GM20431 (cell line): ENCODE measurements at regions not wholly inside any gene's neighbourhood (a gene's known extent, or its start where the extent isn't known, plus 50 kb on each side); places are given as distances from the start of the nearest gene placed in this dataset.

Experiments
- in situ Hi-C: fragments of 300-500 bp; cut with MseI, MboI; formaldehyde crosslinking; loops from one replicate; pipeline ENCODE4 v1.15.0; 2020; ENCODE audit warnings: low sequenced_read_pairs; ENCODE audit not compliant: unreplicated experiment

GRCh38 chr20:40196846-40197436 lies 492.1 kb downstream of the MAFB start:
- in situ Hi-C loops: no loop called here

- in situ Hi-C loops: no loop called here
These were observed 493.3 kb downstream of the MAFB start for GRCh38 chr20:40195742-40196141.

GRCh38 chr20:40192529-40192928 lies 496.5 kb downstream of the MAFB start:
- in situ Hi-C loops: no loop called here

- in situ Hi-C loops: no loop called here
These were observed 497.0 kb downstream of the MAFB start for GRCh38 chr20:40192081-40192480.

GRCh38 chr20:40191573-40191972 lies 497.5 kb downstream of the MAFB start:
- in situ Hi-C loops: no loop called here

- in situ Hi-C loops: no loop called here
These were observed 499.4 kb downstream of the MAFB start for GRCh38 chr20:40189621-40190020.

GRCh38 chr20:40188319-40188718 lies 500.7 kb downstream of the MAFB start:
- in situ Hi-C loops: no loop called here

GRCh38 chr20:40186826-40187225 lies 502.2 kb downstream of the MAFB start:
- in situ Hi-C loops: no loop called here

- in situ Hi-C loops: no loop called here
These were observed 507.4 kb downstream of the MAFB start for GRCh38 chr20:40181676-40182075.

GRCh38 chr20:40176098-40176841 lies 512.8 kb downstream of the MAFB start:
- in situ Hi-C loops: no loop called here

GRCh38 chr20:40175296-40175695 lies 513.7 kb downstream of the MAFB start:
- in situ Hi-C loops: no loop called here

- in situ Hi-C loops: loop anchor here (25.0 kb wide), 1 partner anchor 513 kb away; the partner anchor contains the start of gene MAFB
These were observed 515.2 kb downstream of the MAFB start for GRCh38 chr20:40173872-40174271.

GRCh38 chr20:40168981-40169620 lies 519.9 kb downstream of the MAFB start:
- in situ Hi-C loops: loop anchor here (25.0 kb wide), 1 partner anchor 518 kb away; the partner anchor contains the start of gene MAFB

- in situ Hi-C loops: loop anchor here (25.0 kb wide), 1 partner anchor 526 kb away; the partner anchor contains the start of gene MAFB
These were observed 527.6 kb downstream of the MAFB start for GRCh38 chr20:40161391-40161790.

GRCh38 chr20:40160097-40160550 lies 528.9 kb downstream of the MAFB start:
- in situ Hi-C loops: loop anchor here (25.0 kb wide), 1 partner anchor 527 kb away; the partner anchor contains the start of gene MAFB

- in situ Hi-C loops: loop anchor here (25.0 kb wide), 1 partner anchor 528 kb away; the partner anchor contains the start of gene MAFB
These were observed 529.8 kb downstream of the MAFB start for GRCh38 chr20:40159276-40159675.

- in situ Hi-C loops: loop anchor here (25.0 kb wide), 1 partner anchor 531 kb away; the partner anchor contains the start of gene MAFB
These were observed 532.3 kb downstream of the MAFB start for GRCh38 chr20:40156600-40157317.

- in situ Hi-C loops: loop anchor here (25.0 kb wide), 1 partner anchor 533 kb away; the partner anchor contains the start of gene MAFB
These were observed 534.5 kb downstream of the MAFB start for GRCh38 chr20:40154514-40154913.

GRCh38 chr20:40148886-40149285 lies 540.1 kb downstream of the MAFB start:
- in situ Hi-C loops: no loop called here

GRCh38 chr20:40146071-40146470 lies 543.0 kb downstream of the MAFB start:
- in situ Hi-C loops: no loop called here
